NCI-H1105 (cell line): ENCODE measurements at regions not wholly inside any gene's neighbourhood (a gene's known extent, or its start where the extent isn't known, plus 50 kb on each side); places are given as distances from the start of the nearest gene placed in this dataset.

Experiments
- DNase-seq: peaks from one replicate; lab custom pipeline; 2025; lab: John Stamatoyannopoulos, UW

- DNase-seq, result no peak
Measured at GRCh38 chr11:119810478-119811232, 81.7 kb upstream of the NECTIN1 start.

- no peak for DNase-seq
Measured at GRCh38 chr11:119809346-119809745, 80.3 kb upstream of the NECTIN1 start.

DNA sequence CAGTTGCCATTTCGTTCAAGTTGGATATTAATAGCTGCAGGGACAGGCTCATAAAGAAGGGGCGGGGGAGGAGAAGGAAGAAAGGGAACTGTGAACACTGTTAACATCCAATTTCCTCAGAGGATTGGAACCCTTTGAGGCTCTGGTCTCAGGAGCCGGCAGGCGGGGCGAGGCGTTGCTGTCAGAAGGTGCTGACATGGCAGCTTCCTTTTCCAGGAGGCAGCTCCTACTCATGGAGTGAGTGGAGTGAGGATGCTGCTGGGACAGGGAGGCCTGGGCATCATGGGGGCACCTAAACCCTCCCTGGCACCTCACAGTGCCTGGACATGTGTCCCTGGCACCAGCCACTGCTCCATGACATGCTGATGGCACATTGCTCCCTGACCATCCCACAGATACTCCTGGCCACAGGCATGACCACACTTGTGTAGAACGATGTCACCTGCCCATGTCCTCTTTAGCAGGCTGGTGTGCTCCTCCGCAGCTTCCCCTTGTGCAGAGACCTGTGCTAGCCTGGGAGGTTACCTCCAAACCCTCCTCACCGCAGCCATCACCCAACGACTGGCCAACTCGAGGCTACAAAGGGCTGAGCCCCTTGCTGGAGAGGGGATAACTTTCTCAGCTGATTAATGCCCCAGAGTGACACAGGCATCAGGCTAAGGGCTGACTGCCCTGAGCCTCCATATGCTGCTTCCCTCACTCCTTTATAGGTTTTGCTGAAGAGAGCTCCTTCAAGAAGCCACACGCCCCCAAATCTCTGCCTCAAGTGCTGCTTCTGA, 79.6 kb upstream of the NECTIN1 start:
- DNase-seq, result no peak

- no peak for DNase-seq
Measured at GRCh38 chr11:119807841-119808240, 78.8 kb upstream of the NECTIN1 start.

DNA sequence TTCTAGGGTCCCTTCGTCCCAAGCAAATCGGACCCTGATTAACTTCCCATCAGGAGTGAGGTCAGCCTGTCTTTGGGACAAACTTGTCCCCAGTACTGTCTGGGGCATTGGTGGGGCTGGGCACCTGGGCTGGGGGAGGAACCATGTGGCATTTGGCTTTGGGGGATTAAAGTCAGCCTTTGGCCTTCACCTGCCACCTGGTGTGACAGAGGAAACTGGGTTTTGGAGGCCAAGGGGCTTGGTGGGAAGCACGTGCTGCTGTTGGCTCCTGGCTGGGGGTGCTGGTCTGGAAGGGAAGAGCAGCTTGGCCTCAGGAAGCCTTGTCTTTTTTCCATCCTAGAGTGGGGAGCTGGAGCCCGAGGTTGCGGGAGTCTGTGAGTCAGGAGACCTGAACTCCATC, 78.4 kb upstream of the NECTIN1 start:
- DNase-seq, result no peak

GRCh38 chr11:119806064-119806915, 77.3 kb upstream of the NECTIN1 start:
- no peak for DNase-seq

GRCh38 chr11:119805663-119806062, 76.7 kb upstream of the NECTIN1 start:
- no peak for DNase-seq

DNA sequence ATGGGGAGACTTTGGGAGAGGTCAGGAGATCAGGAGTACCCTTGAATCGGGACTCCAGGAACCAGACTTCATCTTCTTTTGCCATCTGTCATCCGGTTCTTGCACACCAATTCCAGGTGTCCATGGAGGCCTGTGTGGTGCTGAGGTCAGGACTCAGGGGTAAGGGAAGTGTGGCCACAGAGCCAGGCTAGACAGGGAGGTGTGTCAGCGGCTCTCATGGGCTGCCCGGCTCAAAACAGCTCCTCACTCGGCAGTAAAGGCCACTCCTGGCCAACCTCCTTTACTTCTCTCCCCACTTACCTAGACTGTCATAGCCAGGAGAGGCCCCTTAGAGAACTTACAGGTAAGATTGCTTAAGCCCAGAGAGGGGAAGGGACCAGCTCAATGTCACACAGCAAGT, 75.7 kb upstream of the NECTIN1 start:
- DNase-seq, result no peak

GRCh38 chr11:119803726-119804294, 74.8 kb upstream of the NECTIN1 start:
- no peak for DNase-seq

DNA sequence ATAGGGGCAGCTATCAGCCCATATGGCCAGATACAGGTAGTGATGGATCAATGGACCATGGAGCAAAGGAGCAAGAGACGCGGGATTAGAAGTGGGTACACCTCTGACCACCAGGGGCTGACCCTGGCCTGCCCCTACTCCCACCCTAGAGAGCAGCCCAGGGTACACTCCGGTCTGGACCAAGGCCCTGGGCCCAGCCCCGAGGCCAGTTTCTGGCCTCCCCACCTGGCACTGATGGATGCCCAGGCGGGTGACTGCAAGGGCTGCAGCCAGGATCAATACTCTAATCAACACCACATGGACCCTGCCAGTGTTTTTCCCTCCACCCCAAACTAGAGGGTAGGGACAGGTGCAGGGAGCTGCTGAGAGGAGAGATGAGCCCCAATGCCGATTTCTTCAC, 74.1 kb upstream of the NECTIN1 start:
- no peak for DNase-seq

DNA sequence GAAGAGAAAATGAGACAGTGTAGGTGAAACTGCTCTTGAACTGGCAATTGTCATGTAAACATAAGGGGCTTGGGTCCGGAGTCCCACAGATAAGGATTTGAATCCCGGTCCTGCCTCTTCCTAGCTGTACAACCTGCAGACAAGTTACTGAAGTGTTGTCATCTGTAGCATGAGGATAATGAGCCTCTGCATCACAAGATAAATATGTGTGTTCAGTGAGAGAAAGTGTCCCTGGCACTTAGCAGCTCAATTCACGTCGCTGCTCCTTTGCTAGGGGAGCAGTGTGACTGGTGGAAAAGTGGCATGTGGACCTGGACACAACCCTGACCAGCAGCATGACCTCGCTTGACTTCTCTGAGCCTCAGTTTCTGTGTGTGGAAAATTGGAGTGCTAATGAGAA, 73.7 kb upstream of the NECTIN1 start:
- no peak for DNase-seq

GRCh38 chr11:119800619-119801018, 71.6 kb upstream of the NECTIN1 start:
- no peak for DNase-seq

- no peak for DNase-seq
Measured at GRCh38 chr11:119800171-119800570, 71.2 kb upstream of the NECTIN1 start.

DNA sequence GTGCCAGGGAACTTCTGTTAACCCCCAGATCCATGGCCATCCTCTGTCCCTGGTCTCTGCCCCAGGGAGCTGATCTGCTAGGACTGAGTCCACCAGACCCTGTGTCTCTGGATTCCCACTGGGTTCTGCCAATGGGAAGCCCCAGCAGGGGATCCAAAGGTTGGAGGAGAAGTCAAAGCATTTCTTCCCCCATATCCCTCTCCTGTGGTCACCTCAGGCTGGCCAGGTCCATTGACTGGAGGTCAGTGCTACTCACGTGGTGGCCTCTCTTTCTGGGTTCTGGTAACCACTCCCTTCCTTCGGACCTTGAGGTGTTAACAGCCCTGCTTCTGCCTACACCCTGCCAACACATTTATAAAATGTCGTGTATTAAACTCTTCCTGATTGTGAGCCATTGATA, 69.7 kb upstream of the NECTIN1 start:
- DNase-seq, result no peak

- no peak for DNase-seq
Measured at GRCh38 chr11:119797736-119798135, 68.7 kb upstream of the NECTIN1 start.

GRCh38 chr11:119797123-119797611, 68.2 kb upstream of the NECTIN1 start:
- no peak for DNase-seq

- DNase-seq, result no peak
Measured at GRCh38 chr11:119796363-119797060, 67.5 kb upstream of the NECTIN1 start.

- DNase-seq, result no peak
Measured at GRCh38 chr11:119795690-119796089, 66.7 kb upstream of the NECTIN1 start.

DNA sequence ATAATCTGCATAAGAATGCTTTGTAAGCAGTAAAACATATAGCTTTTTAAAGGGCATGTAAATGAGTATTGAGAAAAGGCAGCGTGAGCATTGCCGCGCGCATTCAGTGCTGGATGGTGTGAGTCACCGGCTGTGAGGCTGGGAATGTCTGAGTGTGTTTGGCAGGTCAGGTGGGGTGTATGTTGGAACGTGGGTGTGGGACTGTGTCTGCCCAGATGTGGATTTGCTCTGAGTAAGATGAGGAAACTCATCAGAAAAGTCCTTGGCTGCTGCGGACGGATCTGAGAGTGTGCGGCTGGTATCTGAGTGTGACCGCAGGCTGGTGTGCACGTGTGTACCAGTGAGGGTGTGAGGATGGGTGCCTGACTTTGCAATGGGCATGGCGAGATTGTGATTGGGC, 66.2 kb upstream of the NECTIN1 start:
- DNase-seq, result no peak

DNA sequence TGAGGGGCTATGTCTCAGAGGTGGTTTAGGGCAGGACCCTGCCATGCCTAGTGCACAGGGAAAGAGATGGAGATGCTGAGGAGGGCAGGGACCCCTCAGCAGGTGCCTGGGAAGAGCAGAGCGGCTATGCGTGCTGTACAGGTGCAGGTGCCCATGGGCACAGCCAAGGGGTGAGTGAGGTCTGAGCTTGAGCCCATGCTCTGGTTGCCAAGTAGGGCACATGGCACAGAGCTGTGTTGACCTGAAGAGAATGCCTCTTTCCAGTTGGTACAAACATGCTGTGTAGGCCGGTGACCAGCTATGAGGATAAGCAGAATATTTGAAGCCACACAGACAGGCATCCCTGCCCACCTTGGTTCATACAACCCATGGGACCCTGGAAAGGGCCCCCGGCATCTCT, 65.8 kb upstream of the NECTIN1 start:
- DNase-seq, result no peak

- no peak for DNase-seq
Measured at GRCh38 chr11:119794141-119794665, 65.2 kb upstream of the NECTIN1 start.
